ENCODE measurements at regions not wholly inside any gene's neighbourhood (a gene's known extent, or its start where the extent isn't known, plus 50 kb on each side); places are given as distances from the start of the nearest gene placed in this dataset.
A peak's percentile ranks its signal among the peaks of the same experiment; 100 is the strongest.

GRCh38 chr13:30111810-30112209, 195.5 kb downstream of the KATNAL1 start:
- in situ Hi-C loops (cut with HindIII; ENCODE audit: low sequenced_read_pairs): loop anchor here (25.0 kb wide), 1 partner anchor 200 kb away; no protein-coding TSS in a partner anchor
- DNase-seq (ENCODE audit: low read depth, low spot score): no peak
- peak; percentile 33 for TF ChIP-seq CTCF (IDR thresholded peaks at IDR 0.05; ENCODE audit: low read depth, low read length)
- no peak overlapping the region for H3K4me3 ChIP-seq (ENCODE audit: low read depth, low read length)

GRCh38 chr13:30110301-30111070, 196.9 kb downstream of the KATNAL1 start:
- in situ Hi-C loops (cut with HindIII; ENCODE audit: low sequenced_read_pairs): loop anchor here (25.0 kb wide), 1 partner anchor 198 kb away; no protein-coding TSS in a partner anchor
- TF ChIP-seq CTCF (IDR thresholded peaks at IDR 0.05; ENCODE audit: low read depth, low read length): no peak
- H3K4me3 ChIP-seq (ENCODE audit: low read depth, low read length): no peak overlapping the region
- DNase-seq (ENCODE audit: low read depth, low spot score): no peak

GRCh38 chr13:30109471-30110135, 197.7 kb downstream of the KATNAL1 start:
- TF ChIP-seq CTCF (IDR thresholded peaks at IDR 0.05; ENCODE audit: low read depth, low read length): no peak
- no peak overlapping the region for H3K4me3 ChIP-seq (ENCODE audit: low read depth, low read length)
- no peak for DNase-seq (ENCODE audit: low read depth, low spot score)
- in situ Hi-C loops (cut with HindIII; ENCODE audit: low sequenced_read_pairs): loop anchor here (25.0 kb wide), 1 partner anchor 197 kb away; no protein-coding TSS in a partner anchor

GRCh38 chr13:30108913-30109237, 198.5 kb downstream of the KATNAL1 start:
- in situ Hi-C loops (cut with HindIII; ENCODE audit: low sequenced_read_pairs): loop anchor here (25.0 kb wide), 1 partner anchor 197 kb away; no protein-coding TSS in a partner anchor
- TF ChIP-seq CTCF (IDR thresholded peaks at IDR 0.05; ENCODE audit: low read depth, low read length): no peak
- H3K4me3 ChIP-seq (ENCODE audit: low read depth, low read length): no peak overlapping the region
- DNase-seq (ENCODE audit: low read depth, low spot score): no peak

- in situ Hi-C loops (cut with HindIII; ENCODE audit: low sequenced_read_pairs): loop anchor here (25.0 kb wide), 1 partner anchor 196 kb away; no protein-coding TSS in a partner anchor
- DNase-seq (ENCODE audit: low read depth, low spot score): no peak
- TF ChIP-seq CTCF (IDR thresholded peaks at IDR 0.05; ENCODE audit: low read depth, low read length): no peak
- H3K4me3 ChIP-seq (ENCODE audit: low read depth, low read length): no peak overlapping the region
These were observed 199.0 kb downstream of the KATNAL1 start for GRCh38 chr13:30108216-30108912.

- DNase-seq (ENCODE audit: low read depth, low spot score): no peak
- in situ Hi-C loops (cut with HindIII; ENCODE audit: low sequenced_read_pairs): loop anchor here (25.0 kb wide), 1 partner anchor 195 kb away; no protein-coding TSS in a partner anchor
- no peak for TF ChIP-seq CTCF (IDR thresholded peaks at IDR 0.05; ENCODE audit: low read depth, low read length)
- H3K4me3 ChIP-seq (ENCODE audit: low read depth, low read length): no peak overlapping the region
These were observed 199.7 kb downstream of the KATNAL1 start for GRCh38 chr13:30107521-30108136.

Data from astrocyte of the spinal cord (primary cell).